ENCODE measurements at regions not wholly inside any gene's neighbourhood (a gene's known extent, or its start where the extent isn't known, plus 50 kb on each side); places are given as distances from the start of the nearest gene placed in this dataset.

- no peak overlapping the region for H2BK5ac ChIP-seq (ENCODE audit: low read depth, low read length, poor library complexity, severe bottlenecking)
- no peak overlapping the region for H2BK20ac ChIP-seq (ENCODE audit: low read depth, low read length)
- no peaks in the 10 kb centered on the region for H3K36me3 ChIP-seq (ENCODE audit: control insufficient read depth, insufficient read depth, low read length)
- no peak for TF ChIP-seq CEBPB (IDR thresholded peaks at IDR 0.05; ENCODE audit: low read depth, low read length)
- TF ChIP-seq NFE2L2 (IDR thresholded peaks at IDR 0.05; ENCODE audit: low read depth, low read length) = no peak
- TF ChIP-seq MAFK (IDR thresholded peaks at IDR 0.05; ENCODE audit: low read depth, low read length) = no peak
- no peak for TF ChIP-seq MAZ (IDR thresholded peaks at IDR 0.05; ENCODE audit: borderline replicate concordance, low read depth, low read length)
- TF ChIP-seq SMC3 (IDR thresholded peaks at IDR 0.05; ENCODE audit: low read depth, low read length) = no peak
- no peak for TF ChIP-seq POLR2A (IDR thresholded peaks at IDR 0.05; ENCODE audit: low read depth, low read length)
- TF ChIP-seq RAD21 (IDR thresholded peaks at IDR 0.05; ENCODE audit: low read length) = no peak
- TF ChIP-seq FOS (IDR thresholded peaks at IDR 0.05; ENCODE audit: low read depth, low read length) = no peak
- no peak for TF ChIP-seq USF2 (IDR thresholded peaks at IDR 0.05; ENCODE audit: low read depth, low read length)
- no peak for TF ChIP-seq MXI1 (IDR thresholded peaks at IDR 0.05; ENCODE audit: borderline replicate concordance, low read depth, low read length)
- TF ChIP-seq ELK1 (IDR thresholded peaks at IDR 0.05; ENCODE audit: borderline replicate concordance, low read depth, low read length) = no peak
- H2BK15ac ChIP-seq (ENCODE audit: low read depth, low read length) = no peak overlapping the region
- no peak overlapping the region for H2AK5ac ChIP-seq (ENCODE audit: low read depth, low read length)
- H3K4ac ChIP-seq (ENCODE audit: low read depth, low read length) = no peak overlapping the region
- no peak overlapping the region for H3K18ac ChIP-seq (ENCODE audit: low read depth, low read length)
- no peak overlapping the region for H3K4me3 ChIP-seq (ENCODE audit: insufficient read depth, low read depth, low read length)
- H2AFZ ChIP-seq (replicated peaks; ENCODE audit: low read length, poor library complexity) = no peak overlapping the region
- no peak overlapping the region for H2AK9ac ChIP-seq (replicated peaks; ENCODE audit: low read depth, low read length, poor library complexity)
- no peaks in the 10 kb centered on the region for H3K9me3 ChIP-seq (ENCODE audit: control insufficient read depth, insufficient read depth, low read length)
- H3K56ac ChIP-seq (ENCODE audit: extremely low read depth, insufficient read depth, low read length) = no peak overlapping the region
- H3K27me3 ChIP-seq (ENCODE audit: control insufficient read depth, insufficient read depth, low read length) = no peaks in the 10 kb centered on the region
- H2BK120ac ChIP-seq (ENCODE audit: low read depth, low read length) = no peak overlapping the region
- WGBS, 2 experiments (ENCODE audit: extremely low coverage in 2 of 2, insufficient read length in 1 of 2) = no CpG with 5 or more reads among the region's 2 CpGs
- BruUV-seq (replicated peaks) = no TSS peak
- no peaks in the 10 kb centered on the region for H4K20me1 ChIP-seq (ENCODE audit: insufficient read depth, low read length)
- H4K5ac ChIP-seq (ENCODE audit: low read depth, low read length) = no peak overlapping the region
- ATAC-seq (ENCODE audit: low read depth) = no peak
- H3K9me1 ChIP-seq (ENCODE audit: insufficient read depth, low read length) = no peaks in the 10 kb centered on the region
- in situ Hi-C loops (cut with MboI; ENCODE audit: low sequenced_read_pairs) = no loop called here
- no peak overlapping the region for H3K9ac ChIP-seq (ENCODE audit: low read depth, low read length)
- no peaks in the 10 kb centered on the region for H3K79me1 ChIP-seq (ENCODE audit: low read depth in 1 of 2, low read length in 2 of 2)
- no peak overlapping the region for H3K23ac ChIP-seq (ENCODE audit: low read depth, low read length)
- no peak overlapping the region for H4K91ac ChIP-seq (ENCODE audit: insufficient read depth, low read depth, low read length)
- no peak overlapping the region for H3K27ac ChIP-seq (ENCODE audit: insufficient read depth, low read length)
- no peak overlapping the region for H3K14ac ChIP-seq (replicated peaks; ENCODE audit: low read depth, low read length)
- no peaks in the 10 kb centered on the region for H3K4me1 ChIP-seq (ENCODE audit: control insufficient read depth, insufficient read depth, low read length)
- ChIA-PET CTCF (no interaction called here), POLR2A (ENCODE audit: unreplicated experiment) (no interaction called here)
- intact Hi-C loops (cut with micrococcal nuclease) = no loop called here
- dilution Hi-C loops (cut with HindIII; ENCODE audit: low sequenced_read_pairs, unreplicated experiment) = no loop called here
- DNase-seq = no peak
- no peak overlapping the region for H4K8ac ChIP-seq (ENCODE audit: low read depth in 2 of 2, low read length in 2 of 2)
- no peak overlapping the region for H3K4me2 ChIP-seq (ENCODE audit: low read depth, low read length)
Observed at GRCh38 chr12:63226792-63227463, 75.9 kb upstream of the AVPR1A start.
